Esophagus muscularis mucosa (tissue), 4 donors: ENCODE measurements at regions not wholly inside any gene's neighbourhood (a gene's known extent, or its start where the extent isn't known, plus 50 kb on each side); places are given as distances from the start of the nearest gene placed in this dataset.

Source experiments
- DNase-seq: peaks from one replicate; pipeline ENCODE4 v3.0.0-alpha.2; 2017; ENCODE audit errors: extremely low spot score
- H3K27ac ChIP-seq, 4 donors: fragments of 200-600 bp; sonication (generic); replicated peaks in 1 of 4; 1 replicate in 3 of 4; 2 replicates in 1 of 4; pipeline ENCODE4 v1.5.1; 2016 to 2019; ENCODE audit warnings: mild to moderate bottlenecking in 1 of 4
- H3K27me3 ChIP-seq, 4 donors: fragments of 200-600 bp; sonication (generic); one replicate each; pipeline versions ENCODE4 v1.5.1 to v1.6.0; 2016 to 2019
- H3K36me3 ChIP-seq, 4 donors: fragments of 200-600 bp; sonication (generic); one replicate each; pipeline ENCODE4 v1.5.1; 2016 to 2019
- H3K4me1 ChIP-seq, 4 donors: fragments of 200-600 bp; sonication (generic); one replicate each; pipeline ENCODE4 v1.5.1; 2016 to 2019
- H3K4me3 ChIP-seq, 4 donors: fragments of 200-600 bp; sonication (generic); 1 replicate in 2 of 4; 2 replicates in 2 of 4; pipeline ENCODE4 v1.5.1; 2016 to 2019; ENCODE audit warnings: mild to moderate bottlenecking in 4 of 4, moderate library complexity in 1 of 4
- H3K9me3 ChIP-seq, 4 donors: fragments of 200-600 bp; sonication (generic); 1 replicate in 3 of 4; 2 replicates in 1 of 4; pipeline ENCODE4 v1.5.1; 2016 to 2019
- CTCF ChIP-seq, 3 experiments: fragments of 200-600 bp in 2 of 3; fragments of 450-650 bp in 1 of 3; sonication (generic) in 2 of 3; IDR thresholded peaks; one replicate each; pipeline ENCODE4 v1.5.1; 2017 to 2019; ENCODE audit warnings: antibody characterized with exemption in 3 of 3, mild to moderate bottlenecking in 2 of 3, moderate library complexity in 1 of 3
- EP300 ChIP-seq: sonication (generic); formaldehyde crosslinking; IDR thresholded peaks from one replicate; pipeline ENCODE4 v1.6.1; 2017; ENCODE audit warnings: antibody characterized with exemption
- POLR2A ChIP-seq: fragments of 450-650 bp; IDR thresholded peaks from one replicate; pipeline ENCODE4 v1.6.1; 2017; ENCODE audit warnings: antibody characterized with exemption, moderate library complexity, mild to moderate bottlenecking, low read depth
- POLR2AphosphoS5 ChIP-seq, 2 donors: sonication (generic); formaldehyde crosslinking; IDR thresholded peaks; one replicate each; pipeline ENCODE4 v1.6.1; 2017; ENCODE audit warnings: antibody characterized with exemption in 2 of 2
- WGBS: methylation state at CpG from one replicate; pipeline ENCODE4 v1.1.5; 2018; 5-methylcytosine and 5-hydroxymethylcytosine counted together
- intact Hi-C: fragments of 100-400 bp; cut with DNase I; formaldehyde crosslinking; loops from one replicate; pipeline ENCODE4 v1.15.1; 2023

GRCh38 chr15:31508656-31509055 is 182.0 kb downstream of the KLF13 start:
- Histone ChIP-seq H3K36me3 (no peaks in the 10 kb centered on the region), H3K27ac (no peak overlapping the region), H3K27me3 (no peaks in the 10 kb centered on the region), H3K4me3 (no peak overlapping the region), H3K9me3 (no peaks in the 10 kb centered on the region), H3K4me1 (no peaks in the 10 kb centered on the region)
- intact Hi-C loops, result no loop called here
- peak; percentile 85 for DNase-seq
- TF ChIP-seq POLR2A (no peak), CTCF (IDR thresholded peaks at IDR 0.05) (no peak), POLR2AphosphoS5 (IDR thresholded peaks at IDR 0.05) (no peak), EP300 (no peak)
- WGBS, result 94% methylated on average over 10 of the region's 10 CpGs

DNA sequence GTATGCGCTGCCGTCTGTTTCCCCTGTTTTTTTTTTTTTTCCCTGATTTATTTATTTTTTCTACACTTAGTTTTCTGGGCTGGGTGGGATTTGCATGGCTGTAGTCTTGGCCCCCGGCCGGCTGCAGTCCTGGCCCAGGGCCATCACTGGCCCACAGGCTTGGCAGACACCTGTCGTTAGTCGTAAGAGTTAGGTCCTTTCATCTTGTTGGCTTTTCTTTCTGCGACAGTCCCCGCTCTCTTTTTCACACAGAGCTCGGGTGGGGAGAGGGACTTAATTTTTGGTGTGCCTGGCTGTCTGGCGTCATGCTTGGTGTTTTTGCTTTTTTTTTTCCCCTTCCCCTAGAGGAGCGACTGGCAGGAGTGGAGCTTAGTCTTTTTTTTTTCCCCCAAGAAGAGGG is 183.4 kb downstream of the KLF13 start:
- 67% methylated on average over 11 of the region's 11 CpGs for WGBS
- intact Hi-C loops, result no loop called here
- H3K36me3 ChIP-seq, result no peaks in the 10 kb centered on the region
- no peak overlapping the region for H3K4me3 ChIP-seq
- H3K4me1 ChIP-seq, result no peaks in the 10 kb centered on the region
- no peak for TF ChIP-seq POLR2A
- TF ChIP-seq EP300, result no peak
- no peak for TF ChIP-seq CTCF (IDR thresholded peaks at IDR 0.05)
- no peak overlapping the region for H3K27ac ChIP-seq
- no peaks in the 10 kb centered on the region for H3K27me3 ChIP-seq
- H3K9me3 ChIP-seq, result no peaks in the 10 kb centered on the region
- DNase-seq, result no peak

GRCh38 chr15:31511707-31512310 is 185.2 kb downstream of the KLF13 start:
- WGBS, result 73% methylated on average over 7 of the region's 7 CpGs
- H3K4me3 ChIP-seq, result no peak overlapping the region
- no peaks in the 10 kb centered on the region for H3K9me3 ChIP-seq
- no peak for DNase-seq
- no peaks in the 10 kb centered on the region for H3K4me1 ChIP-seq
- no peaks in the 10 kb centered on the region for H3K27me3 ChIP-seq
- TF ChIP-seq CTCF (IDR thresholded peaks at IDR 0.05) (no peak), EP300 (no peak), POLR2A (no peak), POLR2AphosphoS5 (IDR thresholded peaks at IDR 0.05) (no peak)
- intact Hi-C loops, result no loop called here
- H3K27ac ChIP-seq, result no peak overlapping the region
- no peaks in the 10 kb centered on the region for H3K36me3 ChIP-seq

DNA sequence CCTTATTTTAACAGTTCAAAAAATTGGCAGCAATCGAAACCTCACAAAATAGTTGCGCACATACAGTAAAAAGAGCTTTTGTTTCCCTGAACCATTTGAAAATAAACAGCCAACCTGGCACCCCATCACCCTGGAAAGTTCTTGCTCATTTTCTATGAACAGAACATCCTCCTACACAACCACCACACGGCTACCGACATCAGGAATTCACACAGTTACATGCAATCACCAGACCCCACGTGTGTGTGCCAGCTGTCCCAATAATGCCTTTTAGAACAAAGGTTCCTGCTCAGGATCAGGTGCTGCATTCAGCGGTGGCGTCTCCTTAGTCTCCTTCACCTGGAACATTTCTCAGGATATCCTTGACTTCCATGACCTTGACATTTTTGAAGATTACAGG is 186.5 kb downstream of the KLF13 start:
- DNase-seq, result peak; percentile 84
- WGBS, result 89% methylated on average over 7 of the region's 7 CpGs
- Histone ChIP-seq H3K9me3 (no peaks in the 10 kb centered on the region), H3K27ac (no peak overlapping the region), H3K27me3 (no peaks in the 10 kb centered on the region), H3K4me1 (no peaks in the 10 kb centered on the region), H3K36me3 (no peaks in the 10 kb centered on the region), H3K4me3 (no peak overlapping the region)
- TF ChIP-seq POLR2AphosphoS5 (IDR thresholded peaks at IDR 0.05) (no peak), CTCF (IDR thresholded peaks at IDR 0.05) (no peak), EP300 (no peak), POLR2A (no peak)
- intact Hi-C loops, result no loop called here

DNA sequence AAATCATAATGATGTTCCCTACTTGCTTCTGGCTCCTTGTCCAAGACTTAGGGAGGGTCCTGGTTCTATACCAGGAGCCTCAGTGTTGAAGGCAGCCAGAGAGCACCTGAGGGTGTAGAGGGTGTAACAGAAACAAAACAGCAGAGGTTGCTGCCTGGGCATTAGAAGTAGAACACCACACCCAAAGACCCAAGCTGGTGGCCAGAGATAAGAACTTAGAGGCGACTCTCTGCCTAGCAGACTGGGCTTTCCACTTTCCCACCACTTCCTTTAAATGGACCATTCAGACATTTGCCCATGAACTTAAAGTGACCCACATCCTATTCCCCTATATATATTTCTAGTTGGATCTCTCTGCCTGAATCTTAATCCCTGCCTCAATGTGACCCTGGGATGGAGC is 189.8 kb downstream of the KLF13 start:
- Histone ChIP-seq H3K27ac (no peak overlapping the region), H3K9me3 (no peaks in the 10 kb centered on the region), H3K27me3 (no peaks in the 10 kb centered on the region), H3K4me3 (no peak overlapping the region), H3K4me1 (no peaks in the 10 kb centered on the region), H3K36me3 (no peaks in the 10 kb centered on the region)
- no peak for TF ChIP-seq CTCF (IDR thresholded peaks at IDR 0.05)
- WGBS, result 81% methylated on average over 1 of the region's 1 CpG
- DNase-seq, result no peak
- intact Hi-C loops, result no loop called here
